Transverse colon (tissue), 4 donors: ENCODE measurements at regions not wholly inside any gene's neighbourhood (a gene's known extent, or its start where the extent isn't known, plus 50 kb on each side); places are given as distances from the start of the nearest gene placed in this dataset.

Experiments used
- CTCF ChIP-seq, 5 experiments: fragments of 200-600 bp in 3 of 5; fragments of 450-650 bp in 2 of 5; sonication (generic) in 3 of 5; IDR thresholded peaks; 1 replicate in 2 of 5; 2 replicates in 3 of 5; pipeline ENCODE4 v1.5.1; 2016 to 2017; ENCODE audit warnings: antibody characterized with exemption in 5 of 5, inconsistent platforms in 3 of 5, mild to moderate bottlenecking in 2 of 5, moderate library complexity in 1 of 5
- EP300 ChIP-seq: sonication (generic); formaldehyde crosslinking; IDR thresholded peaks from one replicate; pipeline ENCODE4 v1.6.1; 2017; ENCODE audit warnings: antibody characterized with exemption, low read depth
- POLR2A ChIP-seq: fragments of 450-650 bp; IDR thresholded peaks from one replicate; pipeline ENCODE4 v1.6.1; 2016; ENCODE audit warnings: antibody characterized with exemption, mild to moderate bottlenecking, moderate library complexity
- POLR2AphosphoS5 ChIP-seq, 3 donors: sonication (generic); formaldehyde crosslinking; IDR thresholded peaks; one replicate each; pipeline ENCODE4 v1.6.1; 2016; ENCODE audit warnings: antibody characterized with exemption in 3 of 3

GRCh38 chr1:110750562-110750961 lies 75.8 kb upstream of the KCNA3 start:
- TF ChIP-seq POLR2A (no peak), EP300 (no peak), CTCF (IDR thresholded peaks at IDR 0.05) (no peak), POLR2AphosphoS5 (IDR thresholded peaks at IDR 0.05) (no peak)
